Neutrophil (primary cell): ENCODE measurements at regions not wholly inside any gene's neighbourhood (a gene's known extent, or its start where the extent isn't known, plus 50 kb on each side); places are given as distances from the start of the nearest gene placed in this dataset.

Experiments used
- H3K27ac ChIP-seq: fragments of 200-600 bp; sonication (generic); 2 replicates; pipeline ENCODE4 v1.5.1; 2016; ENCODE audit warnings: mild to moderate bottlenecking, moderate library complexity
- H3K27me3 ChIP-seq: fragments of 200-600 bp; sonication (generic); 2 replicates; pipeline ENCODE4 v1.6.0; 2016; ENCODE audit warnings: mild to moderate bottlenecking
- H3K36me3 ChIP-seq: fragments of 200-600 bp; sonication (generic); 2 replicates; pipeline ENCODE4 v1.5.1; 2017
- H3K4me1 ChIP-seq, 2 experiments: fragments of 200-600 bp in 1 of 2; sonication (generic) in 1 of 2; 1 replicate in 1 of 2; 2 replicates in 1 of 2; pipeline versions ENCODE4 v1.5.1 to v1.6.1; 2013 to 2016; ENCODE audit warnings: low read depth in 1 of 2, low read length in 1 of 2, mild to moderate bottlenecking in 1 of 2, moderate library complexity in 1 of 2; ENCODE audit not compliant: control insufficient read depth in 1 of 2, insufficient read depth in 1 of 2
- H3K4me3 ChIP-seq, 2 experiments: fragments of 200-600 bp in 1 of 2; sonication (generic) in 1 of 2; 1 replicate in 1 of 2; 2 replicates in 1 of 2; pipeline ENCODE4 v1.5.1; 2013 to 2016; ENCODE audit warnings: low read depth in 1 of 2, low read length in 1 of 2, mild to moderate bottlenecking in 1 of 2, moderate library complexity in 1 of 2
- H3K9me3 ChIP-seq: fragments of 200-600 bp; sonication (generic); 2 replicates; pipeline ENCODE4 v1.5.1; 2016
- TF ChIP-seq, protein P1 (sequence below): fragments of 200-600 bp; sonication (generic); IDR thresholded peaks from 2 replicates; pipeline ENCODE4 v1.5.1; 2016; ENCODE audit warnings: antibody characterized with exemption

DNA sequence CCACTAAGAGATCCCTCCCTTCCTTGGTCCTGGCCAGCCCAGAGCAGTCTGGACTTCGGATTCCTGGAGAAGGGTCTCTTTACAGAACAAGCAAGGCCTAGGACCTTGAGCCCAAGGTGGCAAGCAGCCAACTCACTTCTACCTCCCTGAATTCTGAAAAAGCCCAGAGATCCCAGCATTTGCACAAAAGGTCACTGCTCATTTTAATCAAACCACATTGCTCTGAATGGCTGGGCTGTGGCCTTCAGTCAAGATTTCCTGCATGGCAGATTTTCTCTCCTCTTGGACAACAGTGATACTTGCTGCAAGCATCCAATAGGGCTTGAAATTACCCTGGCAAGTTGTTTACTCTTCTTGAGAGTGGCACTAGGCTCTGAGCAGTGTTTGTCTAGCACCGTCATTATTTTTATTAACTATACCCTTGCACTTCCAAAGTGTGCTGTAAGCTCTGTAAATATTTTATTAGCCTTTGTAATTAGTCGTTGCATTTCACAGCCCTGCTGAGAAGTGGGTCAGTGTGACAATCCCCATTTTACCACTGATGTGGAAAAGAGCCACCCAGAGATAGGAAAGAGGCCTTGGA lies 274.7 kb upstream of the CTNNB1 start:
- Histone ChIP-seq H3K36me3 (no peaks in the 10 kb centered on the region), H3K9me3 (no peaks in the 10 kb centered on the region)

DNA sequence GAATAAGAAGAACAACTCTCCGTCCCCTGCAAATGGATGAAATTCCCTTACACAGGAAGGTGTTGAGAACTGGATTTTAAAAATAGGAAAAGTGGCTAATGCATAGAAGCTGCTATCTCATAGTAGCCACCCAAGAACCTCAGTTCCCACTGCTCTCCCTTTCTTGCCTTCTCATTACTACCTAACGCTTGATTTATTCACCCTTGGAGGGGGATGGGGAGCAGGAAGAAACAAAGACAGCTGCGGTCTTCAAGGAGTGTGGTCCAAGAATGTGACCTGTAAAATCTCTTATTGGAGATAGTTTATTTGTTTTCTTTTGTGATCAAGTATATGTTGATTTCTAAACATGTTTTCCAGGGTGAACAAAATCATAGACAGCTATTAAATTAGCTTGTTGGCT lies 274.1 kb upstream of the CTNNB1 start:
- TF ChIP-seq, protein P1, sequence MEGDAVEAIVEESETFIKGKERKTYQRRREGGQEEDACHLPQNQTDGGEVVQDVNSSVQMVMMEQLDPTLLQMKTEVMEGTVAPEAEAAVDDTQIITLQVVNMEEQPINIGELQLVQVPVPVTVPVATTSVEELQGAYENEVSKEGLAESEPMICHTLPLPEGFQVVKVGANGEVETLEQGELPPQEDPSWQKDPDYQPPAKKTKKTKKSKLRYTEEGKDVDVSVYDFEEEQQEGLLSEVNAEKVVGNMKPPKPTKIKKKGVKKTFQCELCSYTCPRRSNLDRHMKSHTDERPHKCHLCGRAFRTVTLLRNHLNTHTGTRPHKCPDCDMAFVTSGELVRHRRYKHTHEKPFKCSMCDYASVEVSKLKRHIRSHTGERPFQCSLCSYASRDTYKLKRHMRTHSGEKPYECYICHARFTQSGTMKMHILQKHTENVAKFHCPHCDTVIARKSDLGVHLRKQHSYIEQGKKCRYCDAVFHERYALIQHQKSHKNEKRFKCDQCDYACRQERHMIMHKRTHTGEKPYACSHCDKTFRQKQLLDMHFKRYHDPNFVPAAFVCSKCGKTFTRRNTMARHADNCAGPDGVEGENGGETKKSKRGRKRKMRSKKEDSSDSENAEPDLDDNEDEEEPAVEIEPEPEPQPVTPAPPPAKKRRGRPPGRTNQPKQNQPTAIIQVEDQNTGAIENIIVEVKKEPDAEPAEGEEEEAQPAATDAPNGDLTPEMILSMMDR, result no peak
- Histone ChIP-seq H3K4me3 (no peak overlapping the region), H3K27ac (no peak overlapping the region), H3K9me3 (no peaks in the 10 kb centered on the region), H3K4me1 (no peaks in the 10 kb centered on the region), H3K36me3 (no peaks in the 10 kb centered on the region), H3K27me3 (no peaks in the 10 kb centered on the region)

More for the DNA sequence above, 274.7 kb upstream of the CTNNB1 start:
- H3K4me1 ChIP-seq, result no peaks in the 10 kb centered on the region
- TF ChIP-seq, protein P1, result no peak
- no peak overlapping the region for H3K4me3 ChIP-seq
- H3K27ac ChIP-seq, result no peak overlapping the region
- no peaks in the 10 kb centered on the region for H3K27me3 ChIP-seq

DNA sequence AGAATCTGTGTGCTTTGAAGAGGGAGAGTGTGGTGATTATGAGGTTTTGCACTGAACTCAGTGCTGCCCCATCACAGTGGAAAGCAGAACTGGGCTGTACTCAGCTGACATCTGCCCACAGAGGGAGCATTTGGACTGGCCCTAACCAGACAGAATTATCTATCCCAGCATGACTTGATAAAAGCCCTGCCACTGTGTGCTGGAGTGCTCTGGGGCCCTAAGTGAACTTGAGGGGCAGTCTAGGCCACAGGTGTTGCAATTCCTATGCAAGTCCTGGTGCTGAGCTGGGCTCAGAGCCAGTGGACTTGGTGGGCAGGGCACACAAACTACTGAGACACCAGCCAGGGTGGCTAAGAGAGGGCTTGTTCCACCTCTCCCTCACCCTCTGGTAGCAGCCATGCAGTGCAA lies 269.2 kb upstream of the CTNNB1 start:
- H3K4me1 ChIP-seq, result no peaks in the 10 kb centered on the region
- no peak overlapping the region for H3K27ac ChIP-seq
- H3K36me3 ChIP-seq, result no peaks in the 10 kb centered on the region
- H3K4me3 ChIP-seq, result no peak overlapping the region
- no peaks in the 10 kb centered on the region for H3K9me3 ChIP-seq
- TF ChIP-seq, protein P1, result no peak
- H3K27me3 ChIP-seq, result no peaks in the 10 kb centered on the region

DNA sequence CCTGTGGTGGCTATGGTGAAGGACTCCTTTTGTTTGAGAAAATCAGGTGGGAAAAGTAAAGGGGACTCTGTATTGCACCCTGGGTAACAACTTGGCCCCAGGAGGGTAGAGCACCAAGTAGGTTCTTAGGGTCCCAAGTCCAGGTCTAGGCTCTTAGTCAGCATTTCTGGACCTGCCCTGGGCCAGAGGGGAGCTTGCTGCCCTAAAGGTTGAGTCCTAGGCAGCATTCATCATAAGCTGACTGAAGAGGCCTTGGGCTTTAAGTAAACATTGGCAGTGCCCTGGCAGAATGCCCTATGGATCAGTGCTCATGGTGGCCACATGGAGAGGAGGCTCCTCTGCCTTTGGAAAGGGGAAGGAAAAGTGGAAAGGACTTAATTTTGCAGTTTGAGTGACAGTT lies 268.5 kb upstream of the CTNNB1 start:
- TF ChIP-seq, protein P1, result no peak
- Histone ChIP-seq H3K27me3 (no peaks in the 10 kb centered on the region), H3K36me3 (no peaks in the 10 kb centered on the region), H3K9me3 (no peaks in the 10 kb centered on the region), H3K27ac (no peak overlapping the region), H3K4me3 (no peak overlapping the region), H3K4me1 (no peaks in the 10 kb centered on the region)

DNA sequence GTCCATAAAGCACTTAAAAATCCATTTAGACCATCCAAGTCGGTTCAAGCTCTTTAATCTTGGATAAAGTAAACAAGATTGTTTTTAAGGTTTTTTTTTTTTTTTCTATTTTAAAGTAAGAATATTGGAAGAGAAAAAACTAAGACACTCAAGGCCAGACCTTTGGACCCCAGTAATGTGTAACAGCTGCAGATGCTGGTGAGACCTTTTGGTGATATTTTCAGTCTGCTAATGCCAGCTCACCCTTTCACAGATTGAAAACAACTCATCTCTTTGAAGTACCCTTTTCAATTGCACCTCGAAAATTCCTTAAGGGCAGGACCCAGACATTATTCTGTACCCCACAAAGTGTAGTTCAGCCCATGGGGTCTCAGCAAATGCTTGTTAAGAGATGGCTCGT lies 260.7 kb upstream of the CTNNB1 start:
- no peak overlapping the region for H3K27ac ChIP-seq
- H3K4me3 ChIP-seq, result no peak overlapping the region
- no peaks in the 10 kb centered on the region for H3K4me1 ChIP-seq
- no peaks in the 10 kb centered on the region for H3K9me3 ChIP-seq
- TF ChIP-seq, protein P1, result no peak
- no peaks in the 10 kb centered on the region for H3K36me3 ChIP-seq
- no peaks in the 10 kb centered on the region for H3K27me3 ChIP-seq
